ENCODE measurements at regions not wholly inside any gene's neighbourhood (a gene's known extent, or its start where the extent isn't known, plus 50 kb on each side); places are given as distances from the start of the nearest gene placed in this dataset.
A peak's percentile ranks its signal among the peaks of the same experiment; 100 is the strongest.

DNA sequence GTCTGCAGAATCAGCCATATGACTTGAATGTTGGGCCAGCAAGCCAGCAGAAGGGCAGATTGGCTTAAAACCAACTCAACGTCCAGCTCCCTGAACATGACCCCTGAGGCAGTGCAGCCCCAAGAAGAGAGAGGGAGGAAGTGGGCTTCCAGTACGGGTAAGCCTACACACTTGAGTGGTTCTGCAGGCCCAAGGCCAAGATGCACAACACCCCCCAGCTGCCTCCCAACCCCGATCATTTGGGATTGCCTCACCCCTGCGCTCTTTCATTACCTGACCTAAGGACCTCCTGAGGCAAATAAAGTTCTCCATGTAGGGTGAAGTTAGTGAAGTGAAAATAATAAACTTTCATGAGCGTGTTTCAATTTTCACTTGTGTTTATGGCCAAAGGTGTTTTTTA is 536.0 kb downstream of the TNS1 start:
- no peaks in the 10 kb centered on the region for H3K79me2 ChIP-seq (ENCODE audit: insufficient read depth, low read length)
- H3K36me3 ChIP-seq (ENCODE audit: insufficient read depth, low read length): no peaks in the 10 kb centered on the region
- H3K4me1 Mint-ChIP-seq (ENCODE audit: low read depth, unreplicated experiment): peaks cover 23% of the 10 kb centered on the region
- H3K9ac ChIP-seq (ENCODE audit: low read length): no peak overlapping the region
- no peak overlapping the region for H3K4me3 Mint-ChIP-seq (ENCODE audit: unreplicated experiment)
- H3K27me3 ChIP-seq (ENCODE audit: insufficient read depth, low read length): no peaks in the 10 kb centered on the region
- H3K4me1 ChIP-seq (ENCODE audit: insufficient read depth, low read length): peaks cover 5% of the 10 kb centered on the region
- DNase-seq (ENCODE audit: low read depth) (no peak), FAIRE-seq (no peak)
- TF ChIP-seq EZH2 (IDR thresholded peaks at IDR 0.05; ENCODE audit: insufficient read depth, low read length): no peak
- TF ChIP-seq, protein P1, sequence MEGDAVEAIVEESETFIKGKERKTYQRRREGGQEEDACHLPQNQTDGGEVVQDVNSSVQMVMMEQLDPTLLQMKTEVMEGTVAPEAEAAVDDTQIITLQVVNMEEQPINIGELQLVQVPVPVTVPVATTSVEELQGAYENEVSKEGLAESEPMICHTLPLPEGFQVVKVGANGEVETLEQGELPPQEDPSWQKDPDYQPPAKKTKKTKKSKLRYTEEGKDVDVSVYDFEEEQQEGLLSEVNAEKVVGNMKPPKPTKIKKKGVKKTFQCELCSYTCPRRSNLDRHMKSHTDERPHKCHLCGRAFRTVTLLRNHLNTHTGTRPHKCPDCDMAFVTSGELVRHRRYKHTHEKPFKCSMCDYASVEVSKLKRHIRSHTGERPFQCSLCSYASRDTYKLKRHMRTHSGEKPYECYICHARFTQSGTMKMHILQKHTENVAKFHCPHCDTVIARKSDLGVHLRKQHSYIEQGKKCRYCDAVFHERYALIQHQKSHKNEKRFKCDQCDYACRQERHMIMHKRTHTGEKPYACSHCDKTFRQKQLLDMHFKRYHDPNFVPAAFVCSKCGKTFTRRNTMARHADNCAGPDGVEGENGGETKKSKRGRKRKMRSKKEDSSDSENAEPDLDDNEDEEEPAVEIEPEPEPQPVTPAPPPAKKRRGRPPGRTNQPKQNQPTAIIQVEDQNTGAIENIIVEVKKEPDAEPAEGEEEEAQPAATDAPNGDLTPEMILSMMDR (IDR thresholded peaks at IDR 0.05; ENCODE audit: insufficient read depth, low read depth, low read length): no peak
- H3K9me3 Mint-ChIP-seq (ENCODE audit: unreplicated experiment): no peaks in the 10 kb centered on the region
- no peaks in the 10 kb centered on the region for H3K9me3 ChIP-seq (ENCODE audit: insufficient read depth, low read depth, low read length)
- no peaks in the 10 kb centered on the region for H3K36me3 Mint-ChIP-seq (ENCODE audit: low read depth, unreplicated experiment)
- no peaks in the 10 kb centered on the region for H3K27me3 Mint-ChIP-seq (ENCODE audit: low read depth, unreplicated experiment)
- H3K4me2 ChIP-seq (ENCODE audit: low read length): no peak overlapping the region
- no peak overlapping the region for H3K4me3 ChIP-seq (ENCODE audit: insufficient read depth, low read depth, low read length)
- no peak overlapping the region for H2AFZ ChIP-seq (ENCODE audit: low read depth, low read length)
- no peak overlapping the region for H3K27ac Mint-ChIP-seq (ENCODE audit: unreplicated experiment)
- H3K27ac ChIP-seq (ENCODE audit: low read depth, low read length): no peak overlapping the region
- H4K20me1 ChIP-seq (ENCODE audit: insufficient read depth, low read length): no peaks in the 10 kb centered on the region

DNA sequence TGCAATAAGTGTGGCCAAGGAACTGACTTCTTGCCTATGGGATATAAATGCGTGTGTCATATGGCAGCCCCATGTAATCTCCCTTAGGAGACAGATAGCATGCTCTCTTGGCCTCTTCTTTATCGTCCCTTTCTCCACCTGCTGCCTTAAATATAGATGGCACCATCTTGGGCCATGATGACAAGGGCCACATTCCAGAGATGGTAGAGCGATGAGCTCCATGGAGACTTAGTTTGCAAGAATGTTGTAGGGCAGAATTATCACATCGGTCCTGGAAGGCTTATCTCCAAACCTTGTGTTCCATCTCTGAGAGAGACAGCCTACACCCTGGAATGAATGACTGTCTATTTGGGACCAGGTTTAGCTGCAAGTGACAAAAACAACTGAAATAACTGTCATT is 536.7 kb downstream of the TNS1 start:
- Histone ChIP-seq H3K27ac (ENCODE audit: low read depth, low read length) (no peak overlapping the region), H3K4me3 (ENCODE audit: insufficient read depth, low read depth, low read length) (no peak overlapping the region), H2AFZ (ENCODE audit: low read depth, low read length) (no peak overlapping the region), H3K9ac (ENCODE audit: low read length) (no peak overlapping the region), H3K9me3 (ENCODE audit: insufficient read depth, low read depth, low read length) (no peaks in the 10 kb centered on the region), H3K36me3 (ENCODE audit: insufficient read depth, low read length) (no peaks in the 10 kb centered on the region), H3K79me2 (ENCODE audit: insufficient read depth, low read length) (no peaks in the 10 kb centered on the region), H3K27me3 (ENCODE audit: insufficient read depth, low read length) (no peaks in the 10 kb centered on the region), H3K4me2 (ENCODE audit: low read length) (no peak overlapping the region), H4K20me1 (ENCODE audit: insufficient read depth, low read length) (no peaks in the 10 kb centered on the region), H3K4me1 (ENCODE audit: insufficient read depth, low read length) (peaks cover 2% of the 10 kb centered on the region)
- Mint-ChIP-seq H3K27ac (ENCODE audit: unreplicated experiment) (no peak overlapping the region), H3K4me3 (ENCODE audit: unreplicated experiment) (no peak overlapping the region), H3K36me3 (ENCODE audit: low read depth, unreplicated experiment) (no peaks in the 10 kb centered on the region), H3K27me3 (ENCODE audit: low read depth, unreplicated experiment) (no peaks in the 10 kb centered on the region), H3K4me1 (ENCODE audit: low read depth, unreplicated experiment) (peaks cover 18% of the 10 kb centered on the region), H3K9me3 (ENCODE audit: unreplicated experiment) (no peaks in the 10 kb centered on the region)
- TF ChIP-seq EZH2 (IDR thresholded peaks at IDR 0.05; ENCODE audit: insufficient read depth, low read length): no peak
- TF ChIP-seq, protein P1 (IDR thresholded peaks at IDR 0.05; ENCODE audit: insufficient read depth, low read depth, low read length): no peak
- DNase-seq (ENCODE audit: low read depth) (no peak), FAIRE-seq (no peak)

DNA sequence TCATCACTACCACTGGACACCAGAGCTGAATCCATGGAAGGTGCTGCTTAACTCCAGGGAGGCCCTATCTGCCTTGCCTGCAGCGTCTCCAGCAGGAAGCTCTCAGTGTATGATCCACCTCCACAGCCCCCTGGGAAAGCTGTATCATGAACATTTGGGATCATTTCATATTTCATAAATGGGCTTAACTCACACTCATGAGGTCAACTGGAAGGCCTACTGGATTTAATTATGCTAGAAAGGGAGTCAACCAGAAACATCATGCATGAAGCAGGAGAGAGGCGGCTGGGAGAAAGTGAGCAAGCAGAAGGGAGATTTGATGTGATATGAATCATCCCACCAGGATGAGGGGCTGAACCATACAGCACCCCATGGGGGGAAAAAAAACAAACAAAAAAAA is 537.7 kb downstream of the TNS1 start:
- Mint-ChIP-seq H3K27me3 (ENCODE audit: low read depth, unreplicated experiment) (no peaks in the 10 kb centered on the region), H3K4me3 (ENCODE audit: unreplicated experiment) (no peak overlapping the region), H3K9me3 (ENCODE audit: unreplicated experiment) (no peaks in the 10 kb centered on the region), H3K36me3 (ENCODE audit: low read depth, unreplicated experiment) (no peaks in the 10 kb centered on the region), H3K4me1 (ENCODE audit: low read depth, unreplicated experiment) (peaks cover 15% of the 10 kb centered on the region), H3K27ac (ENCODE audit: unreplicated experiment) (no peak overlapping the region)
- Histone ChIP-seq H3K4me3 (ENCODE audit: insufficient read depth, low read depth, low read length) (no peak overlapping the region), H3K9me3 (ENCODE audit: insufficient read depth, low read depth, low read length) (no peaks in the 10 kb centered on the region), H3K27me3 (ENCODE audit: insufficient read depth, low read length) (no peaks in the 10 kb centered on the region), H2AFZ (ENCODE audit: low read depth, low read length) (no peak overlapping the region), H3K4me1 (ENCODE audit: insufficient read depth, low read length) (peaks cover 6% of the 10 kb centered on the region), H3K9ac (ENCODE audit: low read length) (no peak overlapping the region), H3K27ac (ENCODE audit: low read depth, low read length) (no peak overlapping the region), H3K4me2 (ENCODE audit: low read length) (peak overlapping the region; percentile 28), H3K36me3 (ENCODE audit: insufficient read depth, low read length) (no peaks in the 10 kb centered on the region), H3K79me2 (ENCODE audit: insufficient read depth, low read length) (no peaks in the 10 kb centered on the region), H4K20me1 (ENCODE audit: insufficient read depth, low read length) (no peaks in the 10 kb centered on the region)
- FAIRE-seq (no peak), DNase-seq (ENCODE audit: low read depth) (no peak)
- TF ChIP-seq EZH2 (IDR thresholded peaks at IDR 0.05; ENCODE audit: insufficient read depth, low read length): no peak
- TF ChIP-seq, protein P1 (IDR thresholded peaks at IDR 0.05; ENCODE audit: insufficient read depth, low read depth, low read length): no peak
